ENCODE measurements at regions not wholly inside any gene's neighbourhood (a gene's known extent, or its start where the extent isn't known, plus 50 kb on each side); places are given as distances from the start of the nearest gene placed in this dataset.

- TF ChIP-seq EZH2 (IDR thresholded peaks at IDR 0.05; ENCODE audit: borderline replicate concordance, low read depth, low read length, poor library complexity, severe bottlenecking) = no peak
- Histone ChIP-seq H3K36me3 (ENCODE audit: insufficient read depth, low read length, poor library complexity, severe bottlenecking) (no peaks in the 10 kb centered on the region), H3K4me3 (ENCODE audit: low read depth, low read length, poor library complexity, severe bottlenecking) (no peak overlapping the region), H3K4me1 (ENCODE audit: insufficient read depth, low read length, poor library complexity, severe bottlenecking) (no peaks in the 10 kb centered on the region), H3K27me3 (replicated peaks; ENCODE audit: insufficient read depth, low read depth, low read length, poor library complexity) (no peaks in the 10 kb centered on the region), H3K9me3 (ENCODE audit: low read depth, low read length, poor library complexity, severe bottlenecking) (no peaks in the 10 kb centered on the region), H3K27ac (ENCODE audit: low read depth, low read length, poor library complexity, severe bottlenecking) (no peak overlapping the region)
- intact Hi-C loops (cut with micrococcal nuclease; ENCODE audit: unreplicated experiment) = no loop called here
- POLR2A ChIA-PET (ENCODE audit: low non-redundant PET) = no interaction called here
- no TSS peak for BruUV-seq (replicated peaks)
- CTCF ChIA-PET = no interaction called here
- no peak for DNase-seq (ENCODE audit: low spot score)
Observed at GRCh38 chr1:105427543-105427942, 1628.9 kb upstream of the PRMT6 start.

DNA sequence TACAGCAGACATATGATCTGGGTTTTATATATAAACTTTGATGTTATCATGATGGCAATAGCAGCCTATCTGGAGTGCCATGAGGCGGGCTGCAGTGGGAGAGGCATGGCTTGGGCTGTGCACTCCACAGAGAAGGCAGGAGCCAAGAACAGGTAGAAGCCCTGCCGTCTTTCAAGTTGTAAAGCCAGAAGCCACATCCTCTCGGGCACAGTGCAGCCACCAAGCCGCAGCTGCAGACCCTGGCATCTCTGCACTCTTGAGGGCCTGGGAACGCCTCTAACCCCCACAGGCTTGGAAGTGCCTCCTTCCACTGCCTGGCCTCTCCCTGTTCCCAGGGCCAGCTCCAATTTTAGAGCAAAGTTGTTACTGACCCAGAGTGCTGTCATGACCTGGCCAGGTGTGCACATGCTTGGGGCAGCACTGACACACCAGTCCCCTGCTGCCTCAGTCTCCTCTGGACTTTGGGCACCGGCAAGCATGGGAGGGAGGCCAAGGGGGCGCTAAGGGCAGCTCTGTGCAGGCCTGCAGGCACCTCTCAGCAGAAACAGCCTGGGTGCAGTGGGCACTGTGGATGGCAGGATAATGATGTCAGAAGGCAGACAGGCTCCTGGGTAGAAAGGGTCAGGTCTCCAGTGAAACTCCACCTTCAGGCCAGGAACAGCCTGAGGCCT, 1619.8 kb upstream of the PRMT6 start:
- no peaks in the 10 kb centered on the region for H3K36me3 ChIP-seq (ENCODE audit: insufficient read depth, low read length, poor library complexity, severe bottlenecking)
- no peak overlapping the region for H3K27ac ChIP-seq (ENCODE audit: low read depth, low read length, poor library complexity, severe bottlenecking)
- no peak overlapping the region for H3K4me3 ChIP-seq (ENCODE audit: low read depth, low read length, poor library complexity, severe bottlenecking)
- H3K9me3 ChIP-seq (ENCODE audit: low read depth, low read length, poor library complexity, severe bottlenecking) = no peaks in the 10 kb centered on the region
- TF ChIP-seq EZH2 (IDR thresholded peaks at IDR 0.05; ENCODE audit: borderline replicate concordance, low read depth, low read length, poor library complexity, severe bottlenecking) (no peak), CTCF (conservative IDR thresholded peaks at IDR 0.05; ENCODE audit: low read depth, low read length) (no peak)
- no peaks in the 10 kb centered on the region for H3K27me3 ChIP-seq (replicated peaks; ENCODE audit: insufficient read depth, low read depth, low read length, poor library complexity)
- BruUV-seq (replicated peaks) = no TSS peak
- intact Hi-C loops (cut with micrococcal nuclease; ENCODE audit: unreplicated experiment) = no loop called here
- DNase-seq (ENCODE audit: low spot score) = no peak
- ChIA-PET POLR2A (ENCODE audit: low non-redundant PET) (no interaction called here), CTCF (no interaction called here)
- H3K4me1 ChIP-seq (ENCODE audit: insufficient read depth, low read length, poor library complexity, severe bottlenecking) = no peaks in the 10 kb centered on the region

GRCh38 chr1:105437847-105438246, 1618.6 kb upstream of the PRMT6 start:
- Histone ChIP-seq H3K36me3 (ENCODE audit: insufficient read depth, low read length, poor library complexity, severe bottlenecking) (no peaks in the 10 kb centered on the region), H3K9me3 (ENCODE audit: low read depth, low read length, poor library complexity, severe bottlenecking) (no peaks in the 10 kb centered on the region), H3K27me3 (replicated peaks; ENCODE audit: insufficient read depth, low read depth, low read length, poor library complexity) (no peaks in the 10 kb centered on the region), H3K4me1 (ENCODE audit: insufficient read depth, low read length, poor library complexity, severe bottlenecking) (no peaks in the 10 kb centered on the region), H3K4me3 (ENCODE audit: low read depth, low read length, poor library complexity, severe bottlenecking) (no peak overlapping the region), H3K27ac (ENCODE audit: low read depth, low read length, poor library complexity, severe bottlenecking) (no peak overlapping the region)
- ChIA-PET POLR2A (ENCODE audit: low non-redundant PET) (no interaction called here), CTCF (no interaction called here)
- DNase-seq (ENCODE audit: low spot score) = no peak
- no TSS peak for BruUV-seq (replicated peaks)
- intact Hi-C loops (cut with micrococcal nuclease; ENCODE audit: unreplicated experiment) = no loop called here
- TF ChIP-seq CTCF (conservative IDR thresholded peaks at IDR 0.05; ENCODE audit: low read depth, low read length) (no peak), EZH2 (IDR thresholded peaks at IDR 0.05; ENCODE audit: borderline replicate concordance, low read depth, low read length, poor library complexity, severe bottlenecking) (no peak)

DNA sequence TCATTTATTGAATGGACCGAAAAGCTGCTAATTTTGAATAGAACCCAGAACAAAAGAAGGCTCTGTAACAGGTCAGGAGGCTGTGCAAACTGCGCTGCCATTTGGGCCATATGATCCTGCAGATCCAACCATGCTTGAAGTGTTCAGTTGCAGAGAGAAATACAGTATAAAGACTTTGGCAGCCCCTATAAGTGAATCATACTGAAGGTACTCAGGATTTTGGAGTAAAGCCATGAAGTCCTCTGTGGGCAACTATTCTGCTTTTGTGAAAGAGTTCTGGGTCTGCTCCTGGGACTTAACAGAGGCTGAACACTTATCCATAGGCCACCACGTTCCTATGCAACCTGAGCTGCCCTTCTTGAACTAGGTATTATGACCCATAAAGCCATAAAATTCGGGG, 1613.6 kb upstream of the PRMT6 start:
- no peaks in the 10 kb centered on the region for H3K4me1 ChIP-seq (ENCODE audit: insufficient read depth, low read length, poor library complexity, severe bottlenecking)
- H3K36me3 ChIP-seq (ENCODE audit: insufficient read depth, low read length, poor library complexity, severe bottlenecking) = no peaks in the 10 kb centered on the region
- no TSS peak for BruUV-seq (replicated peaks)
- TF ChIP-seq CTCF (conservative IDR thresholded peaks at IDR 0.05; ENCODE audit: low read depth, low read length) (no peak), EZH2 (IDR thresholded peaks at IDR 0.05; ENCODE audit: borderline replicate concordance, low read depth, low read length, poor library complexity, severe bottlenecking) (no peak)
- POLR2A ChIA-PET (ENCODE audit: low non-redundant PET) = no interaction called here
- no peak overlapping the region for H3K4me3 ChIP-seq (ENCODE audit: low read depth, low read length, poor library complexity, severe bottlenecking)
- DNase-seq (ENCODE audit: low spot score) = no peak
- H3K27me3 ChIP-seq (replicated peaks; ENCODE audit: insufficient read depth, low read depth, low read length, poor library complexity) = no peaks in the 10 kb centered on the region
- H3K27ac ChIP-seq (ENCODE audit: low read depth, low read length, poor library complexity, severe bottlenecking) = no peak overlapping the region
- H3K9me3 ChIP-seq (ENCODE audit: low read depth, low read length, poor library complexity, severe bottlenecking) = no peaks in the 10 kb centered on the region
- CTCF ChIA-PET = no interaction called here
- intact Hi-C loops (cut with micrococcal nuclease; ENCODE audit: unreplicated experiment) = no loop called here

Measured in A673 (cell line).